ENCODE measurements at regions not wholly inside any gene's neighbourhood (a gene's known extent, or its start where the extent isn't known, plus 50 kb on each side); places are given as distances from the start of the nearest gene placed in this dataset.

DNA sequence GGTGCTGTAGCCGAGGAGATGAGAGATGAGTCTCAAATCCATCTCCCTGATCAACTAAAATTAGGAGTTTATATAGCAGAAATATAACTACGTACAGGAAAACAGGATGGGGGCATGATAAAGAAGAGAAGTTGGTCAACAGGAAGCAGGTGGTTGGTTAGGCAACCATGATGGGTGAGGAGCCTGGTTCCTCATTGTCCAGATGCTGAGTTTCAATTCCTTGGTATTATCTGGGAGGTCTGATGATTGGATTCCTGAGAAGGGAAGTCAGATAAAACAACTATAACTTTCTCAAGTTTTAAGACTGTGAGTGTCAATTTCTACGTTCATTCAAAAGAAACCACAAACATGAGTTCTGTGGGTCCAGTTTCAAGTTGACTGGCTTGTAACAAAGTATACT, 323.9 kb downstream of the MTRR start:
- no peak overlapping the region for H2AFZ ChIP-seq (ENCODE audit: low read length)
- no peak overlapping the region for H3K4ac ChIP-seq (replicated peaks; ENCODE audit: insufficient read length, low read depth, low read length)
- H2BK120ac ChIP-seq (replicated peaks; ENCODE audit: low read depth, low read length): no peak overlapping the region
- H3K23me2 ChIP-seq (ENCODE audit: low read depth, low read length): no peaks in the 10 kb centered on the region
- H2BK12ac ChIP-seq (ENCODE audit: low read depth, low read length): no peak overlapping the region
- FAIRE-seq: no peak
- no peak overlapping the region for H2BK20ac ChIP-seq (ENCODE audit: low read length)
- H3K18ac ChIP-seq (ENCODE audit: extremely low read depth, low read length): no peak overlapping the region
- H3K4me2 ChIP-seq (ENCODE audit: insufficient read depth in 1 of 2, low read depth in 2 of 2, low read length in 2 of 2): no peak overlapping the region
- no peaks in the 10 kb centered on the region for H3K27me3 ChIP-seq (replicated peaks in 1 of 4; ENCODE audit: control insufficient read depth in 3 of 4, extremely low read depth in 1 of 4, insufficient read depth in 3 of 4, low read length in 3 of 4)
- no peaks in the 10 kb centered on the region for H3K4me1 ChIP-seq (replicated peaks in 1 of 4; ENCODE audit: control insufficient read depth in 3 of 4, insufficient read depth in 4 of 4, low read length in 3 of 4)
- H3K36me3 ChIP-seq (ENCODE audit: control insufficient read depth in 2 of 4, insufficient read depth in 4 of 4, low read length in 3 of 4): no peaks in the 10 kb centered on the region
- no peaks in the 10 kb centered on the region for H4K20me1 ChIP-seq (replicated peaks in 1 of 2; ENCODE audit: control insufficient read depth in 1 of 2, insufficient read depth in 2 of 2, low read length in 2 of 2)
- DNase-seq (ENCODE audit: low read depth in 1 of 2, low spot score in 2 of 2): no peak
- H3K23ac ChIP-seq (ENCODE audit: insufficient read length): no peak overlapping the region
- no peak overlapping the region for H4K5ac ChIP-seq (ENCODE audit: insufficient read length, low read depth, low read length)
- H3K79me2 ChIP-seq (ENCODE audit: control insufficient read depth in 1 of 2, insufficient read depth in 2 of 2, low read length in 2 of 2): no peaks in the 10 kb centered on the region
- H4K8ac ChIP-seq (ENCODE audit: extremely low read depth, insufficient read depth, low read length): no peak overlapping the region
- no peak overlapping the region for H3K27ac ChIP-seq (ENCODE audit: low read depth, low read length)
- 90% methylated on average over 3 of the region's 3 CpGs; no CpG with 5 or more reads in 1 of the 2 experiments for WGBS, 2 experiments (ENCODE audit: extremely low coverage in 1 of 2, insufficient coverage in 1 of 2, insufficient read length in 1 of 2, insufficient replicate concordance in 2 of 2, low coverage in 1 of 2, low lambda C conversion rate in 2 of 2, missing lambda C conversion rate in 1 of 2)
- no peak overlapping the region for H3K14ac ChIP-seq (ENCODE audit: insufficient read length)
- H3K4me3 ChIP-seq (ENCODE audit: extremely low read depth in 1 of 4, insufficient read depth in 2 of 4, low read depth in 3 of 4, low read length in 4 of 4): no peak overlapping the region
- no peak overlapping the region for H2BK5ac ChIP-seq (ENCODE audit: low read depth, low read length)
- peaks cover 0 to 2% of the 10 kb centered on the region in 2 experiments; a peak in 1 of 4 replicates for H3K9me3 ChIP-seq (ENCODE audit: insufficient read depth in 2 of 2, low read depth in 1 of 2, low read length in 1 of 2)
- no peak for TF ChIP-seq PHF8 (conservative IDR thresholded peaks at IDR 0.05; ENCODE audit: low read depth, low read length)
- TF ChIP-seq CTBP2 (IDR thresholded peaks at IDR 0.05; ENCODE audit: borderline replicate concordance, insufficient read depth, insufficient read length, low read length): no peak
- no peak for TF ChIP-seq SRF (IDR thresholded peaks at IDR 0.05; ENCODE audit: low read depth, low read length)
- TF ChIP-seq NANOG (IDR thresholded peaks at IDR 0.05; ENCODE audit: insufficient read depth, low read depth, low read length, poor library complexity, severe bottlenecking): no peak
- no peak for TF ChIP-seq POLR2AphosphoS5 (IDR thresholded peaks at IDR 0.05; ENCODE audit: low read depth, low read length)
- TF ChIP-seq CHD2 (IDR thresholded peaks at IDR 0.05; ENCODE audit: low read length): no peak
- no peak overlapping the region for H3K9ac ChIP-seq (replicated peaks in 1 of 4; ENCODE audit: extremely low read depth in 1 of 4, low read depth in 3 of 4, low read length in 3 of 4)
- ChIA-PET POLR2A (ENCODE audit: partially characterized antibody) (no interaction called here), CTCF (ENCODE audit: partially characterized antibody) (no interaction called here)
- no peak overlapping the region for H2BK15ac ChIP-seq (ENCODE audit: low read length)
- H4K91ac ChIP-seq (replicated peaks; ENCODE audit: insufficient read length, low read length): no peak overlapping the region
- H3K79me1 ChIP-seq (ENCODE audit: low read depth, low read length): no peaks in the 10 kb centered on the region
- no peak overlapping the region for H2AK5ac ChIP-seq (ENCODE audit: low read depth, low read length)
- H3K56ac ChIP-seq (replicated peaks; ENCODE audit: insufficient read length, low read depth, low read length): no peak overlapping the region

Measured in H1 (cell line).